ENCODE measurements at regions not wholly inside any gene's neighbourhood (a gene's known extent, or its start where the extent isn't known, plus 50 kb on each side); places are given as distances from the start of the nearest gene placed in this dataset.

- no peak overlapping the region for H3K4me3 Mint-ChIP-seq
- H3K36me3 Mint-ChIP-seq (ENCODE audit: low read depth) = no peaks in the 10 kb centered on the region
- H3K27me3 Mint-ChIP-seq = no peaks in the 10 kb centered on the region
- H3K4me1 Mint-ChIP-seq = no peaks in the 10 kb centered on the region
- ATAC-seq (no peak), DNase-seq (no peak)
- no peaks in the 10 kb centered on the region for H3K9me3 ChIP-seq (ENCODE audit: control insufficient read depth, low read length, poor library complexity, severe bottlenecking)
- H3K27ac Mint-ChIP-seq = no peak overlapping the region
These were observed 681.4 kb upstream of the ADGRL2 start for GRCh38 chr1:81119319-81119718.

- H3K36me3 Mint-ChIP-seq (ENCODE audit: low read depth) = no peaks in the 10 kb centered on the region
- no peak overlapping the region for H3K27ac Mint-ChIP-seq
- no peaks in the 10 kb centered on the region for H3K4me1 Mint-ChIP-seq
- no peaks in the 10 kb centered on the region for H3K9me3 ChIP-seq (ENCODE audit: control insufficient read depth, low read length, poor library complexity, severe bottlenecking)
- DNase-seq (no peak), ATAC-seq (no peak)
- H3K27me3 Mint-ChIP-seq = no peaks in the 10 kb centered on the region
- no peak overlapping the region for H3K4me3 Mint-ChIP-seq
These were observed 682.2 kb upstream of the ADGRL2 start for GRCh38 chr1:81118550-81118949.

- no peak for ATAC-seq
- no peaks in the 10 kb centered on the region for H3K9me3 ChIP-seq (ENCODE audit: control insufficient read depth, low read length, poor library complexity, severe bottlenecking)
- Mint-ChIP-seq H3K36me3 (ENCODE audit: low read depth) (no peaks in the 10 kb centered on the region), H3K4me1 (no peaks in the 10 kb centered on the region), H3K27ac (no peak overlapping the region), H3K27me3 (no peaks in the 10 kb centered on the region), H3K4me3 (no peak overlapping the region)
- DNase-seq = no peak
These were observed 685.3 kb upstream of the ADGRL2 start for GRCh38 chr1:81115422-81115821.

- H3K27me3 Mint-ChIP-seq = no peaks in the 10 kb centered on the region
- H3K9me3 ChIP-seq (ENCODE audit: control insufficient read depth, low read length, poor library complexity, severe bottlenecking) = no peaks in the 10 kb centered on the region
- H3K4me3 Mint-ChIP-seq = no peak overlapping the region
- H3K4me1 Mint-ChIP-seq = no peaks in the 10 kb centered on the region
- DNase-seq (no peak), ATAC-seq (no peak)
- H3K27ac Mint-ChIP-seq = no peak overlapping the region
- H3K36me3 Mint-ChIP-seq (ENCODE audit: low read depth) = no peaks in the 10 kb centered on the region
These were observed 686.5 kb upstream of the ADGRL2 start for GRCh38 chr1:81114191-81114590.

GRCh38 chr1:81113688-81114087, 687.0 kb upstream of the ADGRL2 start:
- Mint-ChIP-seq H3K4me3 (no peak overlapping the region), H3K27me3 (no peaks in the 10 kb centered on the region), H3K36me3 (ENCODE audit: low read depth) (no peaks in the 10 kb centered on the region), H3K4me1 (no peaks in the 10 kb centered on the region), H3K27ac (no peak overlapping the region)
- H3K9me3 ChIP-seq (ENCODE audit: control insufficient read depth, low read length, poor library complexity, severe bottlenecking) = no peaks in the 10 kb centered on the region
- DNase-seq (no peak), ATAC-seq (no peak)

- no peaks in the 10 kb centered on the region for H3K9me3 ChIP-seq (ENCODE audit: control insufficient read depth, low read length, poor library complexity, severe bottlenecking)
These were observed 688.9 kb upstream of the ADGRL2 start for GRCh38 chr1:81111818-81112217.

GRCh38 chr1:81109038-81109437, 691.7 kb upstream of the ADGRL2 start:
- DNase-seq = no peak
- no peaks in the 10 kb centered on the region for H3K9me3 ChIP-seq (ENCODE audit: control insufficient read depth, low read length, poor library complexity, severe bottlenecking)
- Mint-ChIP-seq H3K27me3 (no peaks in the 10 kb centered on the region), H3K4me1 (no peaks in the 10 kb centered on the region), H3K27ac (no peak overlapping the region), H3K36me3 (ENCODE audit: low read depth) (no peaks in the 10 kb centered on the region), H3K4me3 (no peak overlapping the region)
- ATAC-seq = no peak

More at GRCh38 chr1:81111818-81112217, 688.9 kb upstream of the ADGRL2 start:
- no peaks in the 10 kb centered on the region for H3K4me1 Mint-ChIP-seq
- no peak overlapping the region for H3K4me3 Mint-ChIP-seq
- no peak overlapping the region for H3K27ac Mint-ChIP-seq
- DNase-seq (no peak), ATAC-seq (no peak)
- H3K36me3 Mint-ChIP-seq (ENCODE audit: low read depth) = no peaks in the 10 kb centered on the region
- H3K27me3 Mint-ChIP-seq = no peaks in the 10 kb centered on the region

GRCh38 chr1:81097860-81098259, 702.9 kb upstream of the ADGRL2 start:
- H3K4me3 Mint-ChIP-seq = no peak overlapping the region
- DNase-seq (no peak), ATAC-seq (no peak)
- no peak overlapping the region for H3K27ac Mint-ChIP-seq
- H3K9me3 ChIP-seq (ENCODE audit: control insufficient read depth, low read length, poor library complexity, severe bottlenecking) = no peaks in the 10 kb centered on the region
- no peaks in the 10 kb centered on the region for H3K4me1 Mint-ChIP-seq
- no peaks in the 10 kb centered on the region for H3K27me3 Mint-ChIP-seq
- H3K36me3 Mint-ChIP-seq (ENCODE audit: low read depth) = no peaks in the 10 kb centered on the region

GRCh38 chr1:81073580-81073979, 727.2 kb upstream of the ADGRL2 start:
- no peaks in the 10 kb centered on the region for H3K27me3 Mint-ChIP-seq
- no peaks in the 10 kb centered on the region for H3K9me3 ChIP-seq (ENCODE audit: control insufficient read depth, low read length, poor library complexity, severe bottlenecking)
- no peak overlapping the region for H3K27ac Mint-ChIP-seq
- H3K36me3 Mint-ChIP-seq (ENCODE audit: low read depth) = no peaks in the 10 kb centered on the region
- no peak overlapping the region for H3K4me3 Mint-ChIP-seq
- H3K4me1 Mint-ChIP-seq = no peaks in the 10 kb centered on the region
- ATAC-seq = no peak
- DNase-seq = no peak

- H3K27me3 Mint-ChIP-seq = no peaks in the 10 kb centered on the region
- no peak overlapping the region for H3K27ac Mint-ChIP-seq
- DNase-seq (no peak), ATAC-seq (no peak)
- H3K36me3 Mint-ChIP-seq (ENCODE audit: low read depth) = no peaks in the 10 kb centered on the region
- H3K4me3 Mint-ChIP-seq = no peak overlapping the region
- H3K4me1 Mint-ChIP-seq = no peaks in the 10 kb centered on the region
- no peaks in the 10 kb centered on the region for H3K9me3 ChIP-seq (ENCODE audit: control insufficient read depth, low read length, poor library complexity, severe bottlenecking)
These were observed 728.6 kb upstream of the ADGRL2 start for GRCh38 chr1:81071969-81072753.

- no peaks in the 10 kb centered on the region for H3K9me3 ChIP-seq (ENCODE audit: control insufficient read depth, low read length, poor library complexity, severe bottlenecking)
- no peaks in the 10 kb centered on the region for H3K4me1 Mint-ChIP-seq
- no peak overlapping the region for H3K4me3 Mint-ChIP-seq
- H3K36me3 Mint-ChIP-seq (ENCODE audit: low read depth) = no peaks in the 10 kb centered on the region
- DNase-seq (no peak), ATAC-seq (no peak)
- no peak overlapping the region for H3K27ac Mint-ChIP-seq
- H3K27me3 Mint-ChIP-seq = no peaks in the 10 kb centered on the region
These were observed 729.5 kb upstream of the ADGRL2 start for GRCh38 chr1:81071072-81071858.

- Mint-ChIP-seq H3K4me1 (no peaks in the 10 kb centered on the region), H3K4me3 (no peak overlapping the region), H3K36me3 (ENCODE audit: low read depth) (no peaks in the 10 kb centered on the region), H3K27me3 (no peaks in the 10 kb centered on the region), H3K27ac (no peak overlapping the region)
- DNase-seq (no peak), ATAC-seq (no peak)
- H3K9me3 ChIP-seq (ENCODE audit: control insufficient read depth, low read length, poor library complexity, severe bottlenecking) = no peaks in the 10 kb centered on the region
These were observed 730.9 kb upstream of the ADGRL2 start for GRCh38 chr1:81069856-81070255.

GRCh38 chr1:81068726-81069125, 732.0 kb upstream of the ADGRL2 start:
- no peaks in the 10 kb centered on the region for H3K4me1 Mint-ChIP-seq
- H3K27ac Mint-ChIP-seq = no peak overlapping the region
- no peaks in the 10 kb centered on the region for H3K9me3 ChIP-seq (ENCODE audit: control insufficient read depth, low read length, poor library complexity, severe bottlenecking)
- H3K4me3 Mint-ChIP-seq = no peak overlapping the region
- ATAC-seq (no peak), DNase-seq (no peak)
- no peaks in the 10 kb centered on the region for H3K36me3 Mint-ChIP-seq (ENCODE audit: low read depth)
- H3K27me3 Mint-ChIP-seq = no peaks in the 10 kb centered on the region

- no peaks in the 10 kb centered on the region for H3K4me1 Mint-ChIP-seq
- no peaks in the 10 kb centered on the region for H3K27me3 Mint-ChIP-seq
- DNase-seq = no peak
- H3K4me3 Mint-ChIP-seq = no peak overlapping the region
- ATAC-seq = no peak
- no peak overlapping the region for H3K27ac Mint-ChIP-seq
- no peaks in the 10 kb centered on the region for H3K36me3 Mint-ChIP-seq (ENCODE audit: low read depth)
- no peaks in the 10 kb centered on the region for H3K9me3 ChIP-seq (ENCODE audit: control insufficient read depth, low read length, poor library complexity, severe bottlenecking)
These were observed 746.9 kb upstream of the ADGRL2 start for GRCh38 chr1:81053826-81054225.
